ENCODE measurements at regions not wholly inside any gene's neighbourhood (a gene's known extent, or its start where the extent isn't known, plus 50 kb on each side); places are given as distances from the start of the nearest gene placed in this dataset.

DNA sequence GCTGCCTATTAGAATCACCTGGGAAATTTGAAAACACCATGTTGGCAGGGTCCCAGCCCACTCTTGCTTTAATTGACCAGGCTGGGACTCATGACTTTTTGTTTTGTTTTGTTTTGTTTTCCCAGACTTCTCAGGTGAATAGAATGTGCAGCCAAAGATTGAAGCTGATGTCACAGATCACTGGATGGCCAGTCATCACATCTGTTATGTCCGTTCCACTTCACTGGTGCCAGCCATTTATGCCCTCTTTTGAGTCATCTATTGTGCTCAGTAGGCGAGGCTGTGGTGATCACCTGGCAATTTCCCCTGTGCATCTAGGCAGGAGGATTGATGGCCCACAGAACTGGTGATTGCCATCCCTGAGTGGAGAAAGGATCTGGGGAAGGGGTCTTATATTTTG, 297.3 kb downstream of the INSC start:
- TF ChIP-seq, protein P1, sequence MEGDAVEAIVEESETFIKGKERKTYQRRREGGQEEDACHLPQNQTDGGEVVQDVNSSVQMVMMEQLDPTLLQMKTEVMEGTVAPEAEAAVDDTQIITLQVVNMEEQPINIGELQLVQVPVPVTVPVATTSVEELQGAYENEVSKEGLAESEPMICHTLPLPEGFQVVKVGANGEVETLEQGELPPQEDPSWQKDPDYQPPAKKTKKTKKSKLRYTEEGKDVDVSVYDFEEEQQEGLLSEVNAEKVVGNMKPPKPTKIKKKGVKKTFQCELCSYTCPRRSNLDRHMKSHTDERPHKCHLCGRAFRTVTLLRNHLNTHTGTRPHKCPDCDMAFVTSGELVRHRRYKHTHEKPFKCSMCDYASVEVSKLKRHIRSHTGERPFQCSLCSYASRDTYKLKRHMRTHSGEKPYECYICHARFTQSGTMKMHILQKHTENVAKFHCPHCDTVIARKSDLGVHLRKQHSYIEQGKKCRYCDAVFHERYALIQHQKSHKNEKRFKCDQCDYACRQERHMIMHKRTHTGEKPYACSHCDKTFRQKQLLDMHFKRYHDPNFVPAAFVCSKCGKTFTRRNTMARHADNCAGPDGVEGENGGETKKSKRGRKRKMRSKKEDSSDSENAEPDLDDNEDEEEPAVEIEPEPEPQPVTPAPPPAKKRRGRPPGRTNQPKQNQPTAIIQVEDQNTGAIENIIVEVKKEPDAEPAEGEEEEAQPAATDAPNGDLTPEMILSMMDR (IDR thresholded peaks at IDR 0.05; ENCODE audit: low read depth, low read length), result no peak
- TF ChIP-seq EZH2phosphoT487 (IDR thresholded peaks at IDR 0.05; ENCODE audit: low read depth), result no peak
